Stimulated activated naive CD8-positive, alpha-beta T cell treated with anti-CD3 and anti-CD28 coated beads, Interleukin-15, amount 100 ng/mL, for 72 hours (primary cell): ENCODE measurements at regions not wholly inside any gene's neighbourhood (a gene's known extent, or its start where the extent isn't known, plus 50 kb on each side); places are given as distances from the start of the nearest gene placed in this dataset.
"Not testable (repeated sequence)": the region's sequence is repeated elsewhere in the genome, so short reads cannot be mapped to it uniquely, and the experiment has no call there.

Source experiments
- ATAC-seq: fragments of 150-1000 bp; cut with Tn5 transposase; 2 replicates; pipeline ENCODE4 v1.10.0; 2021; ENCODE audit warnings: mild to moderate bottlenecking, moderate library complexity
- DNase-seq, 2 donors: peaks; one replicate each; pipeline ENCODE4 v3.0.0; 2021 to 2022
- H3K27ac Mint-ChIP-seq, 2 donors: one replicate each; pipeline ENCODE4 v1.8.0; 2022; ENCODE audit warnings: mild to moderate bottlenecking in 2 of 2, mixed read lengths in 2 of 2, moderate library complexity in 2 of 2
- H3K27me3 Mint-ChIP-seq: one replicate; pipeline ENCODE4 v1.8.0; 2022; ENCODE audit warnings: mixed read lengths
- H3K4me1 Mint-ChIP-seq: one replicate; pipeline ENCODE4 v1.8.0; 2022; ENCODE audit warnings: mild to moderate bottlenecking, mixed read lengths
- H3K4me3 Mint-ChIP-seq, 2 donors: one replicate each; pipeline ENCODE4 v1.8.0; 2022; ENCODE audit warnings: mild to moderate bottlenecking in 2 of 2, mixed read lengths in 2 of 2, moderate library complexity in 1 of 2
- H3K9me3 Mint-ChIP-seq, 2 donors: one replicate each; pipeline ENCODE4 v1.8.0; 2022; ENCODE audit warnings: mixed read lengths in 2 of 2

DNA sequence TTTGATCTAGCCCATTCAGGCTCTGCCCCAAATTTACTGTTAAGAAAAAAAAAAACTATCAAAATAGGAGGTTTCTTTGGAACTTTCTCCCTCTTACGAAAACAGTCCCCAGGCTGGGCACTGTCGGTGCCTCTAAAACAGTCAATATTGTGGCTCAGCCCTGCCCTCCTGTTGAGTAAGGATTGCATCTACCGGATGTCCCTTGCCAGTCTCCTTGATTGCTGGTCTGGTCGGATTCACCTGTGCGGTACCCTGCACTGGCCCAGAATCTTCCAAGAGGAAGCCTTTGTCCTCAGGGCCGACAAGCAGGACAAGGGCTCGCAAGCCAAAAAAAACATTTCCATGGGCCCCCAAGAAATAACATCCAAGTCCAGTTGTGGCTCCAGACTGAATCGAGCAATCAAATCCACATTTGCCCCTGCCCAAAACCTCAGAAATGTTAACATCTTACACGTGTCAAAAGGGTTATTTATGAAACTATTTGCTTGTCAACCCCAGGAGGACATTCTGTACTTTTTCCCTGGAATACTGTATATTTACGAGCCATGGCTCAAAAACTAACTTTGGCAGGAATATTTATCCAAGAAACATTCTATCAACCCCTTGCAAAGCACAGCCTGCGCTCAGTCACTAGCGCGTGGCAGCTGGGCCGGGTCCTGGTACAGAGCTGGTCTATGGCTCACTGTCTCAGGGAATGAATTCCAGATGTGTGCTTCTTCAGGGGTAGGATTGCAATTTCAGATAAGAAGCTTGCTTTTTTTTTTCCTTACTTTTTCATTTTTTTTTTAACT, 129.2 kb upstream of the ADRA1B start:
- Mint-ChIP-seq H3K9me3 (no peaks in the 10 kb centered on the region), H3K4me1 (peaks cover 6% of the 10 kb centered on the region), H3K4me3 (no peak overlapping the region), H3K27me3 (peaks cover 21% of the 10 kb centered on the region), H3K27ac (no peak overlapping the region)
- DNase-seq = no peak
- ATAC-seq = no peak

DNA sequence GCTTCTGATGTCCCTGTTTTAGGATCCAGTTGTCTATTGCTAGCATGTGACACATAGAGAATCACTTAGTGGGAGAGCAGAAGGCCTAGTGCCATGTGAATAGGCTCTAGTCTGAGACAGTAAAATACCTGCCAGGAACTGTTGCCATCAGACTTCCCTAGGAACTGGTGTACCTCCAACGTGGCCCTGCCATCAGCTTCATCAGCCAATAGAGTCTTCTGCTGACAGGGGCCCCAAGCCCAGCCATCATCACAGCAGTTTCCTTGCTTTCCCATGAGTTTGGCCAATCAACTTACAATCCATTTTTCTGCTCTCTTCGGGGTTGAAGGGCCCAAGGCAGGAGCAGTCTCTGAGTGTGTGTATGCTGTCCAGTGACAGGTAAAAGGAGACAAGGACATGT, 128.4 kb upstream of the ADRA1B start:
- H3K27me3 Mint-ChIP-seq = peaks cover 21% of the 10 kb centered on the region
- H3K9me3 Mint-ChIP-seq = no peaks in the 10 kb centered on the region
- H3K4me3 Mint-ChIP-seq = no peak overlapping the region
- ATAC-seq (no peak), DNase-seq (no peak)
- H3K27ac Mint-ChIP-seq = peak overlapping the region in 1 of 2 donors; percentile 8
- H3K4me1 Mint-ChIP-seq = no peaks in the 10 kb centered on the region

DNA sequence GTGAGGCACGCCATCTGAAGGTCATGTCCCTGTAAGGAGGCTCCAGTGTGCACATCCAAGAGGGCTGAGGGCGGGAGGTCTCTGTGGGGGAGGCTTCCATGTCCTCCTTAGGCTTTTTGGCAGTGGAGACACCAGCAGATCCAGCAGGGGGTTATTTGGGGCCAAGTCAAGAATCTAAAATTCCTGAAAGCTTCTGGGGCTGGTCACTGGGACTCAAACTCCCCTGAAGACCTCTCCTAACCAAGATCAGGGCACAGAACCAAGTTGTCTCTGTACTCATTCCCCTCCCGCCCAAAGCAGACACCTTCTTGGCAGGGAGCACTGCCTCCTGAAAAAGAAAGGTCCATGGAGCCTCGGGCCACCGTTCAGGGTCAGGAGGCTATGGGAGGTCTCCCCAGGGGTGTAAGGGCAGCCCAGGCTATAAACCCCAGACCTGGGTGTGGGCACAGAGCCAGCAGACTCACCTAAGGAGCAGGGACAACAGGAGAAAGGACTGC, 127.4 kb upstream of the ADRA1B start:
- Mint-ChIP-seq H3K4me3 (no peak overlapping the region), H3K27me3 (peaks cover 15% of the 10 kb centered on the region), H3K4me1 (no peaks in the 10 kb centered on the region), H3K9me3 (no peaks in the 10 kb centered on the region), H3K27ac (no peak overlapping the region)
- no peak for DNase-seq
- no peak for ATAC-seq

DNA sequence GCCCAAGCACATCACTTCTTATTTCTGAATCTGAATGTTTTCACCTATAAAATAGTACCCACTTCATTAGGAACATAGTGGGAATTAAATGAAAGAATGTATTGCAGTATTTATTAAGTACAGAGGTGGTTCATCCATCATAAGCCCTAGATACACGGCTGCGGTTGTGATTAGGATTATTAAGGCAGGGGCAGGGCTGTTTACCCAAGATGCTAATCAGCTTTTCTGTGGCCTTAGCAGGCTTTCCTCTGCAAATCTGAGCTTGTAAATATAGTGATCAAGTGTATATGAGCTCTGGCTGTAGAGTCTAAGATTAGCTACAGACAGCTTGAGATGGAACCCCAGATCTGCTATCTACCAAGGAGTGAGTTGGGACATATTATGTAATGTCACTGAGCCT, 124.1 kb upstream of the ADRA1B start:
- Mint-ChIP-seq H3K4me3 (no peak overlapping the region), H3K4me1 (no peaks in the 10 kb centered on the region), H3K27me3 (peaks cover 5% of the 10 kb centered on the region), H3K9me3 (no peaks in the 10 kb centered on the region), H3K27ac (no peak overlapping the region)
- no peak for ATAC-seq
- DNase-seq = no peak

DNA sequence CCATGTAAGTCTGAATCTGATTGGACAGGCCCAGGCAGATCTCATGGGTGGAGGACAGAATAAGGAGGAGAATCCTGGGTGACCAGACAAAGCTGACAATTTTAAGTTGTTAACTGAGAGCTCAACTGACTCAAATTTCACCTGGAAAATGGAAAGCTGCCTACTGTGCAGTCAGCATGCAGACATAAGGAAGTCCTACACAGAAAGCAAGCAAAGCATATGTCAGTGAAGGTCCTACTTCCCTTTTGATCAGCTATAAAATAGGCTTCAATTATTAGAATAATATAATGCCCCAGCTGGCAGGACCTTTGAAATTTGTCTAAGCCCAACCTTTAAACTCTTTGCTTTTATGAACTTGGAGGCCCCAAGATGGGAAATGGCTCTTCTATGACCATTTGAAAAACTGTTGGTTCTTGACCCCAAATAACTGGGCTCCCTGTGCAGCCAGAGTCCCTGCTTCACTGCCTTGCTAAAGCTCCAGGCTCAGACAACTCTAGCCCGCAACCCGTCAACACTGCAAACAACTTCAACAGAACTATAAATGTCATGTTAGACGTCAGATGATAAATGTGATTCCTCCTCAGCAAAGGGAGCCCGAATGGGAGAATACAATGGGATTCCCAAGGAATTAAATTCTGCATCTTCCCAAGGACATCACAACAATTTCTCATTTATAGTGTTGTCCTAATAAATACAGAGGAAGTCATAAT, 118.9 kb upstream of the ADRA1B start:
- ATAC-seq (no peak), DNase-seq (no peak)
- H3K4me1 Mint-ChIP-seq = no peaks in the 10 kb centered on the region
- no peak overlapping the region for H3K27ac Mint-ChIP-seq
- H3K4me3 Mint-ChIP-seq = no peak overlapping the region
- H3K9me3 Mint-ChIP-seq = no peaks in the 10 kb centered on the region
- H3K27me3 Mint-ChIP-seq = peaks cover 23% of the 10 kb centered on the region

DNA sequence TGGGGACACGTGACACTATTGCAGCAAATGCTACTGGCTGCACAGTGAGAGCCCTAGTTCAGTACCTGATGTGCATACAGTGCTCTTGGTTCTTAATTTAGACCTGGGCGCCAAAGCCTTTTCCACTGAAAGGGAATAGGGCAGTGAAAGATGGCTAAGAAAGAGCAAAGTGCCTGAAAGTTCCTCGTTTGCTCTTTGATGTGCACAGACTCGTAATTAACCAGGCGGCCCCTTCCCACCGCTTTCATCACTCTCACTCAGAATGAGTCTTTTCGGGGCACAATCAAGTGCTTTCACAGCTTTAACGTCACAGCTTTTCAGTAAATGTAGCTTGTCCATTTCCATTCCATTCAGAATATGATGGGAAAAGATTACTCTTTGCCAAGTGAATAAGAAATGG, 116.6 kb upstream of the ADRA1B start:
- Mint-ChIP-seq H3K27ac (no peak overlapping the region), H3K27me3 (peaks cover 23% of the 10 kb centered on the region), H3K9me3 (no peaks in the 10 kb centered on the region), H3K4me1 (no peaks in the 10 kb centered on the region), H3K4me3 (no peak overlapping the region)
- DNase-seq (no peak), ATAC-seq (no peak)

DNA sequence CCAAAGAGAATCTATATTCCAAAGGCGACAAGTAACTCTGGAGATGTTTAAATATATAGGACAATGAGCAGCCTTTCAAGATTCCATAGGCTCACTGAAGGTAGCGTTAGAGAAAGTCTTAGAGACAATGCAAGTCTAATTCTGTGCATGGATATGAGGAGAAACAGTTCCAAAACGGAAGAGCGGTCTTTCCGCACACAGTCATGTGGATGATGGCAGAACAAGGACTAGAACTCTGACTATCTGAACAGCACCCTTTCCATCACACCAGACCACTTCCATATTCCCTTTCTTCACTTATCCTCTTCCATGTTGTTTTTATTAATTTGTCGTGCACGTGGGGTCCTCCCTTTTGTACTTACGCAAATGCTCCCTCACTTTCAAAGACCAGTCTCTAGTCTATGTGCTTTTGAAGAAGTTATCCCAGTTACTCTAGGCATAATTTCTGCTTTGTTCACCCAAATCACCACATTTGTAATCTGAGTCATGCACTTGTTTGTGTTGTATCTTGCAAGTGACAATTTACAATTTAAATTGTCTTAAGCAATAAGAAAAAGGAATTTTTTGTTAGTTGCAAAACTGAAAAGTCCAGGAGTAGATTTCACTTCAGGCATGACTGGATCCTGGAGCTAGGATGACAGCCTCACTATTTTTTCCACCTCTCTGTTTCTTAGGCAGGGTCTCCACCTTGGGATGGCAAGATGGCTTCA, 116.0 kb upstream of the ADRA1B start:
- H3K4me3 Mint-ChIP-seq = no peak overlapping the region
- no peaks in the 10 kb centered on the region for H3K9me3 Mint-ChIP-seq
- no peaks in the 10 kb centered on the region for H3K4me1 Mint-ChIP-seq
- H3K27ac Mint-ChIP-seq = no peak overlapping the region
- peaks cover 29% of the 10 kb centered on the region for H3K27me3 Mint-ChIP-seq
- ATAC-seq (no peak), DNase-seq (no peak)

DNA sequence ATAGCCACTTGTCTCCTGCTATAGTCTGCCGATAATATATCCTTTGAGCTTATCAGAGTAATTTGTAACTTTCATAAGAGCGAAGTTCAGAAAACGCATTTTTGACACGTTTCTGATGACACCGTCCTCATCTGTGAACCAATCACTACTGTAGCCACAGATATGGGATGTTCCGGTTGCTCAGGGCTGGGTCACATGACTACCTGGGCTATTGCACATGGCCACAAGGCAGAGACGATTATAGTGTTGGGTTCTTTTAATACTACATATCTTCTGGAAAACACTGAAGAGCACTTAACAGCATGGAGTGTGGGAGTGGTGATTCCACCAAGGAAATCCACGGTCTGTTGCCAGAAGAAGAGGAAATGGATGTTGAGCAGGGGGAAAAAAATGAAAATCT, 115.0 kb upstream of the ADRA1B start:
- H3K9me3 Mint-ChIP-seq = peaks cover 0 to 1% of the 10 kb centered on the region in 2 donors
- H3K27me3 Mint-ChIP-seq = peaks cover 33% of the 10 kb centered on the region
- ATAC-seq (no peak), DNase-seq (no peak)
- no peak overlapping the region for H3K27ac Mint-ChIP-seq
- no peak overlapping the region for H3K4me3 Mint-ChIP-seq
- no peaks in the 10 kb centered on the region for H3K4me1 Mint-ChIP-seq

DNA sequence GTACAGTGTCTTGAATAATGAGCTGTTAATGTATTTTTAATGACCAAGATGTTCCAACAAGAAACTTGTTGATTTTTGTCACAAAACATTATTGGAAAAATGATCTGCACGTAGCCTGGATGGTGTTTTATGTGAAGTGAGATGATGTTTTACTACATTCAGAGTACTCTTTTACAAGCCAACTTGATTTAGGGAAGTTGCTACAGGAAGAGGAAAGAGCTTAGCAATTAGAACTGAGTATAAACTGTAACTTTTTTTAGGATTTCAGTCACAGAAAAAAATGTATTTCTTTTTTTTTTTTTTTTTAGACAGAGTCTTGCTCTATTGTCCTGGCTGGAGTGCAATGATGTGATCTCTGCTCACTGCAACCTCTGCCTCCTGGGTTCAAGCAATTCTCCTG, 113.6 kb upstream of the ADRA1B start:
- H3K4me3 Mint-ChIP-seq = no peak overlapping the region
- H3K27ac Mint-ChIP-seq = no peak overlapping the region
- no peaks in the 10 kb centered on the region for H3K4me1 Mint-ChIP-seq
- no peak for DNase-seq
- peaks cover 5 to 13% of the 10 kb centered on the region in 2 donors for H3K9me3 Mint-ChIP-seq
- peaks cover 35% of the 10 kb centered on the region for H3K27me3 Mint-ChIP-seq
- no peak for ATAC-seq

DNA sequence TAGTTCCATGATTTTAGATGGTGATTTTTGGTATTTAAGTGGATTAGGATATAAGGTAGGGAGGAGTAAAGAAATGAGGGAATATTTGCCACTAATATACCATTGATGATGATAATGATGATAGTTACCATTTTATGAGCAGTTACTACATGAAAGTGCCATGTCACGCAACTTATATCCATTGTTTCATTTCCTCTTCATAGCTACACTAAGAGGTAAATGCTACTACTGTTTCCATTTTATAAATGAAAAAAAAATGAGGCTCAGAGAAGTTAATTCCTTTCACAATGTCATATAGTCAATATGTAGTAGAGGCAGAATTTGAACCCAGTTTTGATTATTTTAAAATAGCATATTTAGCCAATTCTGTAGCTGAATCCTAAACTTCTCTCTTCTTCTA, 112.2 kb upstream of the ADRA1B start:
- Mint-ChIP-seq H3K27me3 (peaks cover 35% of the 10 kb centered on the region), H3K4me1 (no peaks in the 10 kb centered on the region), H3K27ac (no peak overlapping the region), H3K4me3 (no peak overlapping the region), H3K9me3 (peaks cover 5 to 13% of the 10 kb centered on the region in 2 donors)
- no peak for DNase-seq
- ATAC-seq = no peak

DNA sequence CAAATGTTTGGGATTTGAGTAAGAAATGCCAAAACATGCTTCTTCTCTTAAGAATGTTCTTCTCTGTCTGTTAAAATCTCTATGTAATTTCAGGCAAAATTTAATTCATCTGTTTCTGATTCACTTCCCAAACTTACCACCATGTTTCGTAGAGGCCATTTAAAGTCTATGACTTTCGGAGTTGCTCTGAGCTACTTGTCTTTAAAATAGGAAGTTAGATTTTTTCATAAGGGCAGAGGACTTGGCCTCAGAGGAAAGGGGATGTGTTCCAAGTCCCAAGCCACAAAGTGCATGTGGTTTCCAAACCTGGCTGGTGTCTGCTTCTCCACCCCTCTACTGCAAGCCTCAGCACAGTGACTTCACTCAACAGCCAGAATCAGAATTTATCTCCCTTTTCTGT, 111.3 kb upstream of the ADRA1B start:
- H3K27ac Mint-ChIP-seq = no peak overlapping the region
- no peak overlapping the region for H3K4me3 Mint-ChIP-seq
- peaks cover 35% of the 10 kb centered on the region for H3K27me3 Mint-ChIP-seq
- DNase-seq = no peak
- no peaks in the 10 kb centered on the region for H3K4me1 Mint-ChIP-seq
- no peak for ATAC-seq
- H3K9me3 Mint-ChIP-seq = peaks cover 5 to 18% of the 10 kb centered on the region in 2 donors

DNA sequence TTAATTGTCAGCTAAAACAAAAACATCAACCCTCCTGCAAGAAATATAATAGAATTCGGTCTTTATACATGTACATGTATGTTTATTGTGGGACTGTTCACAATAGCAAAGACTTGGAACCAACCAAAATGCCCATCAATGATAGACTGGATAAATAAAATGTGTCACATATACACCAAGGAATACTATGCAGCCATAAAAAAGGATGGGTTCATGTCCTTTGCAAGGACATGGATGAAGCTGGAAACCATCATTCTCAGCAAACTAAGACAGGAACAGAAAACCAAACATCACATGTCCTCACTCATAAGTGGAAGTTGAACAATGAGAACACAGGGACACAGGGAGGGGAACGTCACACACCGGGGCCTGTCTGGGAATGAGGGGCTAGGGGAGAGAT, 109.1 kb upstream of the ADRA1B start:
- Mint-ChIP-seq H3K27me3 (peaks cover 22% of the 10 kb centered on the region), H3K9me3 (peaks cover 5 to 30% of the 10 kb centered on the region in 2 donors)
- not testable (repeated sequence) for ATAC-seq, H3K27ac Mint-ChIP-seq, DNase-seq, H3K4me1 Mint-ChIP-seq, H3K4me3 Mint-ChIP-seq

DNA sequence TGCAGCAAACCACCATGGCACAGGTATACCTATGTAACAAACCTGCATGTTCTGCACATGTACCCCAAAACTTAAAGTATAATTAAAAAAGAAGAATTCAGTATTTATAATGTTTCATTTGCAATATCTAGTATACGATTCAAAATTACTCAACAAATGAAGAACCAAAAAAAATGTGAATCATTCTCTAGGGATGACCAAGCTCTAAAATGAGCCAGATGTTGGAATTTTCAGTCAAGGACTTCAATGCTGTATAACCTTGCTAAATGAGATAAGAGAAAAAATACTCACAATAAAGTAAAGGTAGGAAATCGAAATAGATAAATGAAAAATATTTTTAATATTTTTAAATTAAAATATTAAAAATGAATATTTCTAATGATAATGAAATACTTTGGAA, 108.7 kb upstream of the ADRA1B start:
- Mint-ChIP-seq H3K27me3 (peaks cover 22% of the 10 kb centered on the region), H3K4me1 (no peaks in the 10 kb centered on the region), H3K4me3 (no peak overlapping the region), H3K27ac (no peak overlapping the region), H3K9me3 (peaks cover 5 to 34% of the 10 kb centered on the region in 2 donors)
- ATAC-seq = no peak
- no peak for DNase-seq

DNA sequence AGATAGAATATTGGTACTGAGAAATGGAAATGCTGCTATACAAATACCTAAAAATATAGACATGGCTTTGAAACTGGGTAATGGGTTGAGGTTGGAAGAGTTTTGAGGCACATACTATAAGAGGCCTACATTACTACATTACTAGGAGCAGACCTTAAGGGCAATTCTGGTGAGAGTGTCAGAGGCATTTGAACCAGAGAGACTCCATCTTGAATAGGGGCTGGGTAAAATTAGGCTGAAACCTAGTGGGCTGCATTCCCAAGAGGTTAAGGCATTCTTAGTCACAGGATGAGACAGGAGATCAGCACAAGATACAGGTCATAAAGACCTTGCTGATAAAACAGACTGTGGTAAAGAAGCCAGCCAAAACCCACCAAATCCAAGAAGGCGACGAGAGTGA, 104.6 kb upstream of the ADRA1B start:
- peaks cover 8% of the 10 kb centered on the region for H3K27me3 Mint-ChIP-seq

DNA sequence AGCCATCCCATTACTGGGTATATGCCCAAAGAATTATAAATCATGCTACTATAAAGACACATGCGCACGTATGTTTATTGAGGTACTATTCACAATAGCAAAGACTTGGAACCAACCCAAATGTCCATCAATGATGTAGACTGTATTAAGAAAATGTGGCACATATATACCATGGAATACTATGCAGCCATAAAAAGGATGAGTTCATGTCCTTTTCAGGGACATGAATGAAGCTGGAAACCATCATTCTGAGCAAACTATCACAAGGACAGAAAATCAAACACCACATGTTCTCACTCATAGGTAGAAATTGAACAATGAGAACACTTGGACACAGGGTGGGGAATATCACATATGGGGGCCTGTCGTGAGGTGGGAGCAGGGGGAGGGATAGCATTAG, 103.5 kb upstream of the ADRA1B start:
- ATAC-seq, H3K4me3 Mint-ChIP-seq, DNase-seq, H3K4me1 Mint-ChIP-seq, H3K27ac Mint-ChIP-seq, H3K27me3 Mint-ChIP-seq: not testable (repeated sequence)
- H3K9me3 Mint-ChIP-seq = peaks cover 0 to 22% of the 10 kb centered on the region in 2 donors

More for the DNA sequence above, 104.6 kb upstream of the ADRA1B start:
- H3K4me1 Mint-ChIP-seq = no peaks in the 10 kb centered on the region
- H3K4me3 Mint-ChIP-seq = no peak overlapping the region
- no peak for ATAC-seq
- peaks cover 5 to 30% of the 10 kb centered on the region in 2 donors for H3K9me3 Mint-ChIP-seq
- DNase-seq = no peak
- H3K27ac Mint-ChIP-seq = no peak overlapping the region

DNA sequence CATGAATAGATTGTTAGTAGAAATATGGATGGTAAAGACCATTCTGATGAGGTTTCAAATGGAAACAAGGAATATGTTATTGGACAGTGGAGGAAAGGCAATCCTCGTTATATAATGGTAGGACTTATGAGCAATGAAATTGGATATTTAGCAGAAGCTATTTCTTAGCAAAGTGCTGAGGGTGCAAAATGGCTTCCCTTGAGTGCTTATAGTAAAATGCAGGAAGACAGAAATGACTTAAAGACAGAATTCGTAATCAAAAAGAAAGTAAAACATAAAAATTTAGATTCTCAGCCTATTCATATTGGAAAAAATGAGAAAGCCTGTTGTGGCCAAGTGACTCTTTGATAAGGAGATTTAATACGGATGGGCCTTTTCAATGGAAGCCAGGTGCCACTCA, 102.1 kb upstream of the ADRA1B start:
- H3K9me3 Mint-ChIP-seq = peaks cover 0 to 22% of the 10 kb centered on the region in 2 donors
- H3K27ac Mint-ChIP-seq = no peak overlapping the region
- DNase-seq (no peak), ATAC-seq (no peak)
- H3K4me1 Mint-ChIP-seq = no peaks in the 10 kb centered on the region
- no peak overlapping the region for H3K4me3 Mint-ChIP-seq
- no peaks in the 10 kb centered on the region for H3K27me3 Mint-ChIP-seq
